GM10248 (cell line): ENCODE measurements at regions not wholly inside any gene's neighbourhood (a gene's known extent, or its start where the extent isn't known, plus 50 kb on each side); places are given as distances from the start of the nearest gene placed in this dataset.
A peak's percentile ranks its signal among the peaks of the same experiment; 100 is the strongest.

ENCODE experiments used
- CTCF ChIA-PET: fragments of 300-600 bp; sonication (Branson Sonifier 250); formaldehyde crosslinking; extraction: SDS; loops from one replicate; lab custom pipeline; 2021; ENCODE audit warnings: antibody characterized with exemption; lab: Yijun Ruan, JAX
- POLR2A ChIA-PET: fragments of 350-650 bp; sonication (Branson Sonifier 250); formaldehyde crosslinking; extraction: SDS; loops from one replicate; lab custom pipeline; 2020; ENCODE audit warnings: antibody characterized with exemption; lab: Yijun Ruan, JAX
- DNase-seq: peaks from one replicate; pipeline ENCODE4 v3.0.0; 2012; ENCODE audit errors: extremely low spot score
- CTCF ChIP-seq: IDR thresholded peaks from 2 replicates; pipeline ENCODE4 v1.5.1; 2012; ENCODE audit warnings: mild to moderate bottlenecking, low read depth; ENCODE audit errors: extremely low read depth, missing control alignments, control extremely low read depth

DNA sequence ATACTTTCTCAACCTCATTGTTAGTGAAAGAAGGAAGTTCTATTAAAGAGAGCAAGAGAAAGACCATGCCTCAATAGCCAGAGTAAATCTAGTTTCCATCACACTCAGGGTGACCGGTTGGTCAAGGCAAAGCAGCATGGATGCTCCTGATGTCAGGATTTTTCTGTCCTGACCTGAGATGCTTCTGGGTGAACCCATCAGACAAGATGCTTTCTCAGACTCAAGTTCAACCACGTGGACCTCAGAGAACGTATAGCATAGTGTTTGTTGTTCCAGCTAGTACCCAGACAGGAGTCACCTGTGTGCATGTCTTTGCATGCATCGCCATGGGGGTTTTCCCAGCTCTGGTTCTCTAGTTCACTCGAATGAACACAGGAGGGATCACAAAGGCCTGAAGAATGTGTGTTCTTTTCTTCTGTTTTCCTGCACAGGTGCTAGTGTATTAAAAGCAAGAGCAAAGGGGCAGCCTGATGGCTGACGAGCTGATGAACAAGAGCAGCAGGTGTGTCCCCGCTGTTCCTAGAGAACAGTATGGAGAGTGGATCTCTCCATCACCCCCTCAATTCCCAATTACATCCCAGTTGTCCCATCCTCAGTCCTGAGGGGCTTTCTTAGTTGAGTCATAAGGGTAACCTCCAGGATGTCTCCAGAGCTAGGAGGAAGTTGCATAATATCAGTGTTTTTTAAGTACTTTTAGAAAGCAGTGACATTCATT is 110.5 kb upstream of the ENPP6 start:
- DNase-seq: peak; percentile 72
- ChIA-PET CTCF (interaction anchor here (0.9 to 8.5 kb wide), 18 partner anchors 9 to 108 kb away, joined by 3 to 96 read pairs (median 5); no protein-coding TSS in a partner anchor), POLR2A (interaction anchor here (0.6 to 2.7 kb wide), 13 partner anchors 10 to 321 kb away, joined by 3 to 11 read pairs (median 4); partner anchors contain the start of genes CASP3 and PRIMPOL)
- no peak for TF ChIP-seq CTCF

DNA sequence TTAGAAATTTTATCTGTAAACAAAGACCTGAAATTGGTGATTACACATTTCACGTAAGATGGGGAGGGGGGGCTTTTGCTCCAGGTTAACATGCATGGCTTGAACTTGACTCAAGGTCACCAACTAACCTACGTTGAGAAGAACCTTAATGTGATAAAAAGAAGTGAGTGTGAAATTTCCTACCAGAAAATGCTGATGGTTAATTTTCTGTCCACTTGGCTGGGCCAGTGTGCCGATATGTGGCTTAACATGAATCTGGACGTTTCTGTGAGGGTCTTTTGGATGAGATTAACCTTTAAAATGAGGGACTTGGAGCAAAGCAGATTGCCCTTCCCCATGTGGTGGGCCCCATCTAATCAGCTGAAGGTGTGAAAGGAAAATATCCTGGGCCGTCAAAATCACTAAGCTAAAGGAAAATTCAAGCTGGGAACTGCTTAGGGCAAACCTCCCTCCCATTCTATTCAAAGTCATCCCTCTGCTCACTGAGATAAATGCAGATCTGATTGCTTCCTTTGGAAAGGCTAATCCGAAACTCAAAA is 107.3 kb upstream of the ENPP6 start:
- no peak for DNase-seq
- CTCF ChIA-PET: interaction anchor here (1.0 to 8.5 kb wide), 2 partner anchors 9 to 38 kb away, joined by 3 to 96 read pairs; no protein-coding TSS in a partner anchor
- POLR2A ChIA-PET: no interaction called here
- no peak for TF ChIP-seq CTCF

GRCh38 chr4:184322328-184323025 is 104.8 kb upstream of the ENPP6 start:
- CTCF ChIA-PET: interaction anchor here (1.5 kb wide), 1 partner anchor 56 kb away, joined by 3 read pairs; no protein-coding TSS in a partner anchor

DNA sequence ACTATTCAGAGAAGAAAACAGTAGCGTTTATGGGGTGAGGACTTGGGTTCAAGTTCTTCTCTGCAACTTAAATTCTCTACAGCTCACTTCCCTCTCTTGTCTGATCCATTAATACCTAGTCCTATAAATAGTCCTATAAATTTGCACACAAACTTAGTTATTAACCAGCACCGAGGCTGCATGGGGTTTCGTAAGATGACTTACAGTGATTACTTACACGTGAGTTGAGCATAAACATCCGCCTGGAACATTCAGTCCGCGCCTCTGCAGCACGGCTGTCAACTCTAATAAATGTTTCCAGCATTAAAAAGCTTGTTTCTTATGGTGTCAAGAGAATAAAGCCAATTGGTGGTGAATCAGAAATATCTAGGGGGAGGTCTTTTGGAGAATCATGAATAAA is 103.0 kb upstream of the ENPP6 start:
- CTCF ChIA-PET: interaction anchor here (0.7 to 12.4 kb wide), 7 partner anchors 8 to 52 kb away, joined by 3 to 96 read pairs (median 5); no protein-coding TSS in a partner anchor
- TF ChIP-seq CTCF: no peak
- POLR2A ChIA-PET: interaction anchor here (1.0 kb wide), 3 partner anchors 9 to 154 kb away, joined by 3 to 5 read pairs (median 3); partner anchors contain the start of gene IRF2
- DNase-seq: no peak

More at GRCh38 chr4:184322328-184323025, 104.8 kb upstream of the ENPP6 start:
- TF ChIP-seq CTCF: no peak
- DNase-seq: no peak
- POLR2A ChIA-PET: no interaction called here

DNA sequence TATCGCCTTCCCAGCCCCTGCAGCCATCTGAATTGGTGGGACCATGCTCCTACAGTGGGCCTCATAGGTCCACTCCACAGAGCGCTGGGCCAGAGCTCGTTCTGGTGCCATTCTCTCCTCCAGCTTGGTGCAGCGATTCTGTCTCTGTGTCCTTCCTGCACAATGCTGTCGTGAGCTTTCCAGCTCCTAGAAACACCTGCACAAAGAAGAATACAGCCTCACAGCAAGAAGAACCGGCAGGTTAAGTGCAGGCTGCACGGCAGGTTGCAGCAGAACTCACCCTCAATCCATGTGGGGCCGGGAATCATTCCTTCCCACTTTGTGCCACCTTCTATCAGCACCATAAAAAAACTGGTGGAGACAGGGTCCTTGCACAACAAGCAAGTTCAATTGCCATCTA is 101.2 kb upstream of the ENPP6 start:
- CTCF ChIA-PET: interaction anchor here (1.0 to 12.4 kb wide), 6 partner anchors 10 to 55 kb away, joined by 3 to 96 read pairs (median 8); no protein-coding TSS in a partner anchor

More for the DNA sequence above, 101.2 kb upstream of the ENPP6 start:
- no peak for TF ChIP-seq CTCF
- POLR2A ChIA-PET: interaction anchor here (1.2 kb wide), 1 partner anchor 9 kb away, joined by 6 read pairs; no protein-coding TSS in a partner anchor
- DNase-seq: no peak
